Left lobe of liver (tissue), 2 donors: ENCODE measurements at regions not wholly inside any gene's neighbourhood (a gene's known extent, or its start where the extent isn't known, plus 50 kb on each side); places are given as distances from the start of the nearest gene placed in this dataset.
"Not testable (repeated sequence)": the region's sequence is repeated elsewhere in the genome, so short reads cannot be mapped to it uniquely, and the experiment has no call there.

Experiments
- ATAC-seq: fragments of 200-7000 bp; cut with Tn5 transposase; one replicate; pipeline ENCODE4 v1.9.1; 2020; ENCODE audit warnings: mild to moderate bottlenecking, moderate library complexity
- DNase-seq: peaks from one replicate; pipeline ENCODE4 v3.0.0-alpha.2; 2020; ENCODE audit warnings: low spot score
- donor health status: DM: no; HTN: no; CAD: no; lungs with moderate emphysema.
- donor health status: DM: no; HTN: yes; CAD: no.

DNA sequence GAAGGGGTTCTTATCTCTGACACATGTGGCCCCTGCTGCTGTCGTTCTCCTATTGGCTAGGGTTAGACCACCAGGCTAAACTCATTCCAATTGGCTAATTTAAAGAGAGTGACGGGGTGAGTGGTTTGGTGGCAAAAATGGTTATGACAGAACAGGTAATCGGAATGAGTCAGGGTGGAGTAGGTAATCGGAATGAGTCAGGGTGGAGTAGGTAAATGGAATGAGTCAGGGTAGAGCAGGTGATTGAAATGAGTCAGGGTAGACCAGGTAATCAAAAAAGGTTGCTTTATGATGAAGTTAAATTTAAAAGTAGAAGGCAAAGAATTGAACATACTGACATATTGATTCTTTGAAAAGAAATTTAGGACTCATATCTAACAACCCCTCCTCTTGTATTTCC lies 626.2 kb upstream of the CNTN5 start:
- ATAC-seq, DNase-seq: not testable (repeated sequence)

DNA sequence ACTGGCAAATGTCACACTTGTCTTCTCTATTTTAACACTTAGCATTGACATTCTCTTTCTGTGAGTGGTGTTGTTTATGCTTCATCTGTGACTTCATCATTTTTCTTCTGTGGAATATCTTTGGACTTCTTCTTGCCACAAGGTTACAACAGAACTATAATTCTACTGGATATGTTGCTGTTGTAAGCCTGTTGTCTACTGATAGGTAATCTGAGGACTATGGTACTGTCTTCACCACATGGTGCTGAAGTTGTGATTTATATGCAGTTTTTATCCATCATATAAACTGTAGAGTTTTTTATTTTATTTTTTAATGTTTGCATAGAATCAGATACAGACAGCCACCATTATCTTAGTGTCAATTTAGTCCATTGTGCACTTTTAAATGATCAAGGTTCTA lies 622.2 kb upstream of the CNTN5 start:
- ATAC-seq: no peak
- no peak for DNase-seq

DNA sequence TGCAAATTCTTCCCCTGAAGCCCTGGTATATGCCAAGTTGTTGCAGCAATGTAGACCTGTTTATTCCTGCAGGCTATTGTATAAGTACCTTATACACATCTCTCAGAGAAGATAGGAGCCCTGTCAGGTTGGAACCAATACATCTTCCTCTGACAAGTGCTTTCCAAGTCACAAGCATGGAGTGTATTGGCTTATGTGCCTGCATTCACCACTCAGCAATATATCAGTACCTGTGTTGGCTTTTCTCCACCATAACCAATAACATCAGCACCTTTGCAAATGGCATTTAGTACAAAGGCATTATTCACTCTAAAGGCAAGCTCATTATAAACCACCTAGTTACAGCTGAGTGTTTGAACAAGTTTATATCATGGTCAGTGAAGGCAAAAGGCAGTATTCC lies 611.7 kb upstream of the CNTN5 start:
- DNase-seq (no peak), ATAC-seq (no peak)

DNA sequence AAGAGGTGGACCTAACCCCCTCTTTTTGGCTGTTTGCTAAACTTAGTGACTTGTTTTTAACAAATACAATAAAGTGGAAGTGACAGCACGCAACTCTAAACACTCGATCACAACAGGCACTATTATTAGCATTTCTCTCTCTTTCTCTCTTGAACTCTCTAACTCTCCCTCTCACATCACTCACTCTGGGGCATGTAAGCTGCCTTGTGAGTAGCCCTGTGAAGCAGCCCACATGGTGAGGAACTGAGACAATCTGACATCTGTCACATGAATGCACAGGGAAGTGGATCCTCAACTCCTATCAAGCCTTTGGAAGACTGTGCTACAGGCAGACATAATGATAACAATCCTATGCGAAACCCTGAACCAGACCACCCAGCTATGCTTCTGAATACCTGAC lies 609.0 kb upstream of the CNTN5 start:
- no peak for DNase-seq
- ATAC-seq: no peak

DNA sequence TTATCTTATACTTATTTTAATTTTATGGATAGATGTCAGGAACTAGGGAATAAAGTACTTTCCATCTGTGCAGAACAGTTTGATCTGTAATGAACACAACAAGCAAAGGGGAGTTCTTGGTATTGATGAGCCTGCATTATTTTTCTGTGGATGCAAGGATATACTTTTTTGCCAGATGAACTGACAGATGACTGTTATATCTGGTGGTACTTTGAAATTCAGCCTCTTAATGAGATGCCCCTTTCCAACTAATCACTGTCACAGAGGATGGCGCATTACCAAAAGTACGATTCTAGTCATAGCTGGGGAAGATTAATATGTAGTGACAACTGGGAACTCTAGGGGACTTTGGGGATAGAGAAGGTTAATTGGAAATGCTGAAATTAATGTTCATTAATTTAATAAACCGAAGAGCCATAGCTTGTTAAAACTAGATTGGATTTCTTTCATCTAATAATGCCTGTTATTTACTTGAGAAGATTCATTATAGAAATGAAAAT lies 603.4 kb upstream of the CNTN5 start:
- DNase-seq (no peak), ATAC-seq (no peak)

DNA sequence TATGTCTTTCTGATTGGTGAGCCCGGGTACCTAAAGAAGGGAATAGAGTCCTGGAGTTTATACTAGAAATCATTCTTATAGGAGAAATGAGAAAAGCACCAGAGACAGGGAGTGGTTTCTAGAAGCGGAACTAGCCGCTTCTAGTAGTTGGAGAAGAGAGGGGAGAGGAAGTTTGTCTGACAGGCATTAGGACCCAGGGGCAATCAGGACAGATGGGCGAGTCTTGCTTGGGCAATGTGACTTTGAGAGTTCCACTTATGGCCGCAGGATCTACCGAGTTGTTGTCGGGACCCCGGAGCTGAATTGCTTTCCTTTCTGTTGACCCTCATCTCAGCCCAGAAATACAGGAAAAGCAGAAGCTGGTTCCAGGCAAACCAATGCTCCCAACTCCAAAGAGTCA lies 596.8 kb upstream of the CNTN5 start:
- ATAC-seq: no peak

DNA sequence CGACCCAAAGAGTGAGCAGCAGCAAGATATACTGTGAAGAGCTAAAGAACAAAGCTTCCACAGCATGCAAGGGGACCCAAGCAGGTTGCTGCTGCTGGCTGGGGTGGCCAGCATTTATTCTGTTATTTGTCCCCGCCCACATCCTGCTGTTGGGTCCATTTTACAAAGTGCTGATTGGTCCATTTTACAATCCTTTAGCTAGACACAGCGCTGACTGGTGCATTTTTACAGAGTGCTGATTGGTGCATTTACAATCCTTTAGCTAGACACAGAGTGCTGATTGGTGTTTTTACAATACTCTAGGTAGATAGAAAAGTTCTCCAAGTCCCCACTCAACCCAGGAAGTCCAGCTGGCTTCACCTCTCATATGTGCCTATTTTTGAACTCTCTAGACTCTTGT lies 596.0 kb upstream of the CNTN5 start:
- not testable (repeated sequence) for ATAC-seq

More for the DNA sequence above, 596.8 kb upstream of the CNTN5 start:
- no peak for DNase-seq

DNA sequence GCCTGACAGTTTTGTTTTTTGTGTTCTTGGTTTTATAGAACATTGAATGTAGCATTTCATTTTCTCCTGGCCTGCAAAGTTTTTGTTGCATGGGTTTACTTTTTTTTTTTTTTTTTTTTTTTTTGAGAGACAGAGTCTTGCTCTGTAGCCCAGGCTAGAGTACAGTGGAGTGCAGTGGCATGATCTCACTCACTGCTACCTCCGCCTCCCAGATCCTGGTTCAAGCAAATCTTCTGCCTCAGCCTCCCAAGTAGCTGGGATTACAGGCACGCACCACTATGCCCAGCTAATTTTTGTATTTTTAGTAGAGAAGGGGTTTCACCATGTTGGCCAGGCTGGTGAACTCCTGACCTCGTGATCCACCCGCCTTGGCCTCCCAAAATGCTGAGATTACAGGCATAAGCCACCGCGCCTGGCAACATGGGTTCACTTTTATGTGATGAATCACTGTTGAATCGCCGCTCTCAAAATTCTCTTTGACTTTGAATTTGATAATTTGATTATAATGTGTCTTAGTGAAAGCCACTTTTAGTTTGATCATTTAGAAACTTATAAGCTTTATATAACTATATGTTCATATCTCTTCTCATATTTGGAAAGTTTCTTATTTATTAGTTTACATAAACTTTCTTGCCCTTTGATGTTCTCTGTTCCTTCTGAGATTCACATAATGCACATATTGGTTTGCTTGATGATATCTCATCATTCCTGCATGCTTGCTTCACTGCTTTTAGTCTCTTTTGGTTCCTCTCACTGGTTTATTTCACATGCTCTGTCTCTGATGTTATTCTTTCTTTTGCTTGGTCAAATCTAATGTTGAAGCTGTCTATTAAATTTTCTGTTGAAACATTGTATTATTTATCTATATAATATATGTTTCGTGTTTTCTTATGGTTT lies 589.0 kb upstream of the CNTN5 start:
- ATAC-seq: no peak
- no peak for DNase-seq

More for the DNA sequence above, 596.0 kb upstream of the CNTN5 start:
- DNase-seq: not testable (repeated sequence)

DNA sequence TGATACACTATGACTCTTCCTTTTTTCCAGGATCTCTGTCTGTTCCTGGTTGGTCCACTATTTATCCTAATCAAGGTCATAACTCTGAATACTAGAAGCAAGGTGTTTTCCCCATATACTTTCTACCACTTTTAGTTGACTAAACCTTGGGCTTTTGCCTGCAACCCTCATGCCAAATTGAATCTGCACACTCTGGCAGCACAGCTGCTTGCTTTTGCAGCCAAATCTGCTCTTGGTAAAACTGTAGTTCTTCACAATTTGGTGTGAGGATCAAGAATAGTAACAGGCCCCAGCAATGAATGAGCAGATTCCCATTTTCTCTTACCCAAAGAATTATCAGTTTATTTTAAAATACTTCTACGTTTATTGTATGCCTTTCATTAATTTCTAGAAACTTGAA lies 586.5 kb upstream of the CNTN5 start:
- DNase-seq (no peak), ATAC-seq (no peak)

DNA sequence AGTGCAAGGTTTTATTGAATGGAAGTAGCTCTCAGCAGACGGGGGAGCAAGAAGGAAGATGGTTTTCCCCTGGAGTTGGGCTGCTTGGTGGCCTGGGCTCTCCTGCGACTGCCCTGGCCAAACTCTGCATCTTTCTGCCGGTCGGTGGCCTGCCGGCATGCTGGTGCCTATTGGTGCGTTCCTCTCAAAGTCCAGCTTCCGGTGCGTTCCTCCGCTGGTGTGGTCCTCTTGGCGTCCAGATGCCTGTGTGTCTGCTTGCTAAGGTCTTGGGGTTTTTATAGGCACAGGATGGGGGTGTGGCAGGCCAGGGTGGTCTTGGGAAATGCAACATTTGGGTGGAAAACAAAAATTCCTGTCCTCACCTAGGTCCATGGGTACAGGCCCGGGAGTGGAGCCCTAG lies 567.4 kb upstream of the CNTN5 start:
- ATAC-seq (no peak), DNase-seq (no peak)

DNA sequence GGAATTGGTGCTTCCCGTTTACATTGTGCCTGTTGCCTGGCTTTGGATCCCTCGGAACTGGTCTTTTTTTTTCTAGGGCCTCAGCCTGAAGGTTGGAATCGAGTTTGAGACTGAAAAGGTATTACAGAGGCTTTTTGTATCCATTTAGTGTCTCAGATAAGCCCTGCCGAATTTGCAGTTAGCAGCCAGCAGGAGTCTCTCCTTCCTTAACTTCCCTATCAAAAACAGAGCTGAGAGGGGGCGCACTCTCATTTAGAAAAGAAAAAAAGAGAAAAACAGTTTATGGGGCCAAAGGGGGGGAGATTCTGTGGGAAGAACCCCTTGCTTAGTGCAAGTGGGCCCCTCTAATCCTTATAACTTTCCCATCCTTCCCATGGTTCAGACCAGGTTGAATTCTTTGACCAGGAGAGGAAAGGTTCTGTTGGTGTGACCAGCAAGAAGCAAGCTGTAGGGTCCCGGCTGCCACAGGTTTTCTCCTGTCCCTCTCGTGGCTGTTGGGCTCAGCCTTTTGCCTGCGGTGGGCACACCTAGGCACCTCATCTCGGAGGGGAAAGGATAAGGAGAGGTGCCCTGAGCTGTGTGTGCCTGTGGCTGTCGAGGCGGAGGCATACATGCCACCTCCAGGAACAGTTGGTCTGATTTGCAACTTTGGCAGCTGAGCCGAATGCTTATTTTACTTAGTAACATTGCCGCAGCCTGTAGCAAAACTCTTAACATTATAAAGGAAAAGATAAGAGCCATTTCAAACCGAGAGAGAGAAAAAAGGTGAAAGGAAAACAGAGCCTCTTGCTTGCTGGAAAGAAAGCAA lies 565.0 kb upstream of the CNTN5 start:
- no peak for DNase-seq
- ATAC-seq: no peak

DNA sequence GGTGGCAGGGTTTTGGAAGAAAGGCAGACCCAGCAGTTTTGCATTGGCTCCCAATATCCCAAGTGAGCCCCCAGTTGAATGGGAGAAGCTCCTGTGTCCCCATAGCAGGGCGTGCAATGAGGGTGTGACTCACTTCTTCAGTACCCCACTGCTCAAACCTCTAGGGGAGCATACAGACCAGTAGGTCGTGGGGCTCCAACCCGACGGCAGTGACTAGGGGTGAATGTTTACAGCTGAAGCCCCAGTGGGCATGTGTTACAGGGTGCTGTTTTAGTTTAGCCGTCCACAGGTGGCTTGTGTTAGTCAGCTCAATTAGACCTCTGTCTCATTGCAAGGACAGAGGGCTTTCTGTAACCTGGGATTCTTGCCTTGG lies 564.5 kb upstream of the CNTN5 start:
- DNase-seq (no peak), ATAC-seq (no peak)

DNA sequence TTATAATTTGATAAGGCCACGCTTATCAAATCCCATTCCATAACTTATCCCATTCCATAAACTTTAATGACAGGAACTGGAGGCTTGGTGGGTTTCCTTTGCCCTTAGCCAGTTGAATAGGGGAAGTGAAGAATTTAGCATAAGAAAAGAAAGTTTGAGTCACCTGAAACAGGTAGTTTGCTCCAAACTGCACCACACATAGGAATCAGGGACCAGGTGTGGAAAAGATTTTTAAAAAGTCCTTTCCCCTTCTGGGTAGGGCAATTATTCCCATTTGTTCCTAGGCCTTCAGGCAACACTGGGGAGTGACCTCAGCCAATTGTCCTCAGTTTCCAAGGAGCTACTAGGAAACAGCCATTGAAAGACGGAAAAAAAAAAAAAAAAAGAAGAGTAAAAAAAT lies 525.7 kb upstream of the CNTN5 start:
- no peak for ATAC-seq
- no peak for DNase-seq

DNA sequence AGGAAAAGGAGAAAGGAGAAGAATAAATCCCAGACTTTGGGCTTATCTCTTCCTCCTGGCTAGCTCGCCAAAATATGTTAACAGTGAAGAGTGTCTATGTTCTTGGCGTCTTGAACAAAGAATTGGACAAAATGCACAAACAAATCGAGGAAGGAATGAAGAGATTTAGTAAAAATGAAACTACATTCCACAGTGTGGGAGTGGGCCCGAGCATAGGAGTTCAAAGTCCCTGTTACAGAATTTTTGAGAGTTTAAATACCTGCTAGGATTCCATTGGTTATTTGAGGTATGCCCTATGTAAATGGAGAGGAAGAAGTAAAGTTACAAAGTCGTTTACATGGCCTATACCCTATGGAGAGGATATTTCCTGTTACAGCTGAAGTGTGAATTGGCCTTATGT lies 525.1 kb upstream of the CNTN5 start:
- no peak for ATAC-seq
- no peak for DNase-seq

DNA sequence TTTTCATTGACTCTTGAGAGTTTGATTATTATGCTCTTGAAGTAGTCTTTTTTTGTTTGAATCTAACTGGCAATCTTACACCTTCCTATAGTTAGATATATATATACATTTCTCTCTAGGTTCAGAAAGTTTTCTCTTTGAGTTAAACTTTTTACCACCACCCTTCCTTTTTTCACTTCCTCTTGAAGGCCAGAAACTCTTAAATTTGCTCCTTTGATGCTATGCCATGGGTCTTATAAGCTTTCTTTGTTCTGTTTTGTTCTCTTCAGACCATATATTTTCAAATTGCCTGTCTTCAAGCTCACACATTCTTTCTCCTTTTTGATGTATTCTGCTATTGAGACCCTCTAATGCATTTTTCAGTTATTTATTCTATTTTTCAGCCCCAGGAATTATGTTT lies 513.5 kb upstream of the CNTN5 start:
- ATAC-seq: no peak
- no peak for DNase-seq

DNA sequence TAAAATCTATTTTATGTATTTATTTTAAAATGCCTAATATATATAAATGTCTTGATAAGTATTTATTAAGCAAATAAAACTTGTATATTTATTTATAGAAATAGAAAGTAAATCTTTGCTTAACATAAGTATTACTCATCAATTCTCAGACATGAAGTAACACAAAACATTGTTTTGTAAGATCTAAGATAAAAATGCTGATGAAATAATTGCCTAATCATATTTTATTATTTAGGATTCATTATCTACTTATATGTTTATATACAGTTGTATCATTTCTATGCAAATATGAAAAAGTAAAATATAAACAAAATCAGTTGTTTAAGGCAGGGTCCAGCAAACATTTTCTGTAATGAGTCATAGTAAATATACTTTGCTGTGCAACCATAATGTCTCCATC lies 507.8 kb upstream of the CNTN5 start:
- ATAC-seq (no peak), DNase-seq (no peak)

DNA sequence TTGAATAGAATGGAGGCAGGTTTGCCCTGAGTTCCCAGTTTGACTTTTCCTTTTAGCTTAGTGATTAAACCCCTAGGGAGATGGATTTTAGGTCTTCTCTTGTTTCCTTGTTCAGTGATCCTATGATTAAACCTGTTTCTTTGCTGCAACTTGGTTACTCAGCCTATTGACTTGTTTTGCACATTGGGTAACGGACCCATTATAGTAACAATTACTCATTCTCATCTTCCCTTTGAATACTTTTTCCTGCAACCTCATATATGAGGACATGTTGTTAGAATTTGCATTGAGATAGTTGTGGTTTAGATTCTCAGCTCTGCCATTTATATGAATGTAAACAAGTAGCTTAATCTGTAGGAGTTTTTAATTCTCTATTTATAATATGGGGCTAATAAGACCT lies 489.2 kb upstream of the CNTN5 start:
- DNase-seq (no peak), ATAC-seq (no peak)

DNA sequence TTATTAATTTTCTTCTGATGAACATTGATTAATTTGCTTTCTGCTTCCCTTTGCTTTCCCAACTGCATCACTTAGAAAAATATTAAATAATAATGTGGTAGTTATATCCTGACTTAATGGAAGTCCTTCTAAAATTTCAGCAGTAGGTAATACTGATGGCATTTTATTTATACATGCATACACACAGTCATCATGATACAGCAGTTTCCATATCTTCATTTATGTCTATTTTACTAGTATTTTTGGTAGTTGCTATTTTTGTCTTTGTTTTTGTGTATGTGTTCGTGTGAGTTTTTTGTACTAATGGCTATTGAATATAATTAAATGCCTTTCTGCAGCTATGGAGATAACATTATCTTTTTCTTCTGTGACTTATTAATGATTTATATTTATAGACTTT lies 484.7 kb upstream of the CNTN5 start:
- DNase-seq: no peak
- ATAC-seq: no peak

DNA sequence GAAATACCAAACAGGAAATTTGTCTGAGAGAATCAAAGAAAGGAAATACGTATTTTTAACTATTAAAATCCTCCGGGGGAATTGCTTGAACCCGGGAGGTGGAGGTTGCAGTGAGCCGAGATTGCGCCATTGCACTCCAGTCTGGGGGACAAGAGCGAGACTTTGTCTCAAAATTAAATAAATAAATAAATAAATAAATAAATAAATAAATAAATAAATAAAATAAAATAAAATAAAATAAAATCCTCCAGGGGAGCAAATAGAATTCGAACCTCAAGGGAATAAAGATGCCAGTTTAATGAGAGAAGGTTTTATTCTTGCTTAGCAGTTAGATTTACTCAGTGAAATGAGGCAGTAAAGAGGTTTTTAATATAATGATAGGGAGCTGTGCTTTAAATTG lies 482.4 kb upstream of the CNTN5 start:
- ATAC-seq, DNase-seq: not testable (repeated sequence)

DNA sequence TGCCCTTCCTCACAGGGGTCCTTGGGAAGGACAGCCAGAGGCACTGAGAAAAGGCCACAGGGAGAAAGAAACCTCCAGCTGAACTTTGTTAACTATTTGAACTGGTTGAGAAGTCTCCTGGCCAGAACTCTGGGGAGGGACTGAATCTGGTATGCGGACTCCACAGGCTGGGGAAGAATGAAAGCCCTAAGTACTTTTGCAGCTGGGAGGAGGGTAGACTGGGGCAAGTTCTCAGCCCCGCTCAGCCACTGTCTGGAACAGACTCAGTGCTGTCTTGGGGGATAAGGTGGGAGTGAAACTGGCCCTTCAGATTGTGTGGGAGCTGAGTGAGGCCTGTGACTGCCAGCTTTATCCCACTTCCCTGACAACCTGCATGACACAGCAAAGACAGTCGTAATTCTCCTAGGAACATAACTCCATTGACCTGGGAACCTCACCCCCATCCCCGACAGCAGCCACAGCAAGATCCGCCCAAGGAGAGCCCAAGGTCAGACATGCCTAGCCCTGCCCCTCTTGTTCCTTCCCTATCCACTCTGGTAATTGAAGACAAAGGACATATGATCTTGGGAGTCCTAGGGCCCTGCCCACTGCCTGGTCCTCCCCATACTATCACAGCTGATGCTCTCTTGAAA lies 475.1 kb upstream of the CNTN5 start:
- DNase-seq (no peak), ATAC-seq (no peak)

DNA sequence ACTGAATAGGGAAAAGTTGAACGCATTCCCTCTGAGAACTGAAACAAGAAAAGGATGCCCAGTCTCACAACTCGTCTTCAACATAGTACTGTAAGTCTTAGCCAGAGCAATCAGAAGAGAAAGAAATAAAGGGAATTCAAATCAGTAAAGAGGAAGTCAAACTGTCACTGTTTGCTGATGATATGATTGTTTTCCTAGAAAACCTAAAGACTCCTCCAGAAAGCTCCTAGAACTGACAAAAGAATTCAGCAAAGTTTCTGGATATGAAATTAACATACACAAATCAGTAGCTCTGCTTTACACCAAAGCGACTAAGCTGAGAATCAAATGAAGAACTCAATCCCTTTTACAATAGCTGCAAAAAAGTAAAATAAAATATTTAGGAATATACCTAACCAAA lies 471.2 kb upstream of the CNTN5 start:
- no peak for DNase-seq
- no peak for ATAC-seq

DNA sequence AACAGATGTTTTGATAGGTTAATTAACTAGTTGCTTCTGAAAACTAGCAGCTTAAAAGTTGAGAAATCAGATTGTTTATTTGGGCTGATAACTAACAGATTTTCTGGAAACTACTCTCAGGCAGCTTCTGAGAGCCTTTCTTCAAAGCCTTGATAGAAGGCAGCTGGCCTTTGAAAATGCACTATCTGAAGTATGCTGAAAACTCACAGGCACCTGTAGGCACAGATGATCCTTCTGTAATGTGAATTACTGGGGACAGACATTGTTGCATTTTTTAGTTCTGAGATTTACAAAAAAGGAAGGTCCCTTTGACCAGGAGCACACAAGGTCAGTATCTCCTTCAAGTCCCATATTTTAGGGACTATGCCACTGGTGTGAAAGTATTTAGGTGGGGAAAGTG lies 460.8 kb upstream of the CNTN5 start:
- DNase-seq (no peak), ATAC-seq (no peak)
